NCI-H2171 treated with DMSO at 0.1 percent for 48 hours (cell line): ENCODE measurements at regions not wholly inside any gene's neighbourhood (a gene's known extent, or its start where the extent isn't known, plus 50 kb on each side); places are given as distances from the start of the nearest gene placed in this dataset.
"Not testable (repeated sequence)": the region's sequence is repeated elsewhere in the genome, so short reads cannot be mapped to it uniquely, and the experiment has no call there.

Experiments used
- DNase-seq: peaks from one replicate; lab custom pipeline; 2025; lab: John Stamatoyannopoulos, UW

DNA sequence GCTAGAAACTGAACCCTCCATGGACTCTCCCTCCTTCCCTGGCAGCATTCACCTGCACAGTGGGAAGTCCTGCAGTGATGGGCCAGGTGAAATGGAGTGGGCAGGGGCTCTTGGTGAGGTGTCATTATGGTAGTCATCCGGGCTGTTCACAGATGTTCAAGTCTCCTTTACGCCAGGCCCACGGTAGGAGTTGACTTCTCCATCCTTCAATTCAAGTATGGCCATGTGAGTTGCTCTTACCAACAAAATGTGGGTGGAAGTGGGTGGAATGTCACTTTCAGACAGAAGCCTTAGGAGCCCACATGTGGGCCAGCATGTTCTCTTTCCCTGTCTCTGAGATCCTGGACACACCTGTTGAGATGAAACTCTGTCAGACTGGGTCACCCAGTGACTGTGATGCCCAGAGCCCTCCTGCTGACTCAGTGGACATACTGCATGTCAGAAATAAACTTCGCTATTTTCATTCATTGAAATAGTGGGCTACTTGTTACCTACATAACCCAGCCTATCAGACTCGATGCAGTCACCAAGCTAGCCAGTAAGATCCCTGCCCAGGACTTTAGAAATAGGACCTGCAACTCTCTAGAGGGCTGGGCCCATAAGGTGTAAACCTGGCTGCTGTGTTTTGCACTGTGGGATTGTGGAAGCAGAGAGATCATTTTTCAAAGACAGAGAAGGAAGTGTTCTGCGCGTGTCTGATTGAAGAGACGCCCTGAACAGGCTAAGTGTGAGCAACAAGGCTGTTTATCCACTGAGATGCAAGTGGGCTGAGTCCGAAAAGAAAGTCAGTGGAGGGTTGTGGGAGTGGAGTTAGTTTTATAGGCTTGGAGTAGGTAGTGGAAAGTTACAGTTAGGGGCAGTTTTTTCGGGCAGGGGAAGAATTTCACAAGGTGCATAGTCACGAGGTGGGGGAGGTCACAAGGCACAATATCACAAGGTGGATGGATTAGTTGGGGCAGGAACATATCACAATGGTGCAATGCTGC, 174.4 kb downstream of the TRIM43 start:
- peak; percentile 1 for DNase-seq

DNA sequence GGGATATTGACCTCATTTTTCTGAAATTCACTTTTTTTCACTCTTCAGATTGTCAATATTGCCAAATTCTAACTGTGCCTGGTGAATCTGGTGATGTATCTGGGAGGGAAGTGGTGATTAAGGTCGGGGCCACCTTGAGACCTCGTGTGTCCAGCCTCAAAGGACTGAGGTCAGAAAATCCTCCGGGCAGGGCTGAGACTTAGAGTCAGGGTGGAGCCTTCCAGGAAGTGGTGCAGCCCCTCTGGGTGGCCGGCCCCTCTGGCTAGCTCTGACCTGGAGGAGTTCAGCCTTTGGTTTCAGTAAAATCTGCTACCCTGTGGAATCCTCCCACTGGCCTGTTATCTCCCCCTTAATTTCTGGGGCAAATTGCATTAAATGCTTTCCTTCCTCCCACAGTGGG, 175.7 kb downstream of the TRIM43 start:
- not testable (repeated sequence) for DNase-seq

DNA sequence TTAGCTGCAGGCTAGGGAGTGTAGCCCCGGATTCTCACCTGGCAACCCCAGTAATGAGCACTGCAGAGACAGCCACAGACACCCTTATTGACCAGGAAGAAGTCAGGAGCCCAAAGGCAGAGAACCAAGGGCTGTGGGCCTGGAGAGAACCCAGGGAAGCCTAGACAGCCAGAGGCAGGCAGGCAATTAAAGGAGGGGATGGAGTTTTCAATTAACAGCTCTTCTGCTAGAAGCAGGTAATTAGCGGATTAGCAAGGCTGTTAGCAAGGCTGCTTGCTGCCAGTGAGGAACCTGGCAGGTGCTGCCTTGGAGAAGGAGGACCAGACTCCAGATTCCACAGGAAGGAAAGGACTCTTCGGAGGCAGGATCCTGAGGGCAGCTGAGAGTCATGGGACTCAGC, 176.1 kb downstream of the TRIM43 start:
- DNase-seq, result not testable (repeated sequence)

DNA sequence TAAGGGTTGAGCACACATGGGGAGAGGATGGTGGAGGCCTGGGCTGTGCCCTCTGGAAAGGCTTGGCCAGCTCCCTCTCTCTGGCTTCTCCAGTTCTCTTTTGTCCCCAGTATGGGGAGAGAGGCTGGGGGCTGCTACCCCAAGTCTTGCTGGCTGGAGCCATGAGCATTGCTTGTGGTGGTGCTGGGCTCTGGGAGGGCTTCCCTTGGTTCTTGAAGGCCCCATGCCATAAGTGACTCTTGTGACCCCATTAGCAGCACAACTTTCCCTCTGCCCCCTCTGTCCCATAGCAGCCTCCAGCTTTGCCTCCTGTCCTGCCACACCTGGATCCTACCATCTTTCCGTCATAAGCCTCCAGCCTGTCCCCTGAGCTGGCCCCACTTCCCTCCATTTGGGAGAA, 177.5 kb downstream of the TRIM43 start:
- not testable (repeated sequence) for DNase-seq

DNA sequence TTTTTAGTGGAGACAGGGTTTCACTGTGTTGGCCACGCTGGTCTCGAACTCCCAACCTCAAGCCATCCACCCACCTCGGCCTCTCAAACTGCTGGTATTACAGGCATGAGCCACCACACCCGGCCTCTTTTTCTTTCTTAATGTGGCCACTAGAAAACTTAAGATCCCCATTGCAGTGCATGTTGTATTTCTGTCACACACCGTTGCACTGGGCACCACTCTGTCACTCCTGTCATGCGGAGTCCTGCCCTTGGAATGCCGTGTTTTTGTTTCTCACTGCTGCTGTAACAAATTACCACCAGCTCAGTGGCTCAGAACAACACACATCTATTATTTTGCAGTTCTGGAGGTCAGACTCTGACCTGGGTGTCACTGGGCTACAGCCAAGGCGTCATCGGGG, 178.9 kb downstream of the TRIM43 start:
- not testable (repeated sequence) for DNase-seq

DNA sequence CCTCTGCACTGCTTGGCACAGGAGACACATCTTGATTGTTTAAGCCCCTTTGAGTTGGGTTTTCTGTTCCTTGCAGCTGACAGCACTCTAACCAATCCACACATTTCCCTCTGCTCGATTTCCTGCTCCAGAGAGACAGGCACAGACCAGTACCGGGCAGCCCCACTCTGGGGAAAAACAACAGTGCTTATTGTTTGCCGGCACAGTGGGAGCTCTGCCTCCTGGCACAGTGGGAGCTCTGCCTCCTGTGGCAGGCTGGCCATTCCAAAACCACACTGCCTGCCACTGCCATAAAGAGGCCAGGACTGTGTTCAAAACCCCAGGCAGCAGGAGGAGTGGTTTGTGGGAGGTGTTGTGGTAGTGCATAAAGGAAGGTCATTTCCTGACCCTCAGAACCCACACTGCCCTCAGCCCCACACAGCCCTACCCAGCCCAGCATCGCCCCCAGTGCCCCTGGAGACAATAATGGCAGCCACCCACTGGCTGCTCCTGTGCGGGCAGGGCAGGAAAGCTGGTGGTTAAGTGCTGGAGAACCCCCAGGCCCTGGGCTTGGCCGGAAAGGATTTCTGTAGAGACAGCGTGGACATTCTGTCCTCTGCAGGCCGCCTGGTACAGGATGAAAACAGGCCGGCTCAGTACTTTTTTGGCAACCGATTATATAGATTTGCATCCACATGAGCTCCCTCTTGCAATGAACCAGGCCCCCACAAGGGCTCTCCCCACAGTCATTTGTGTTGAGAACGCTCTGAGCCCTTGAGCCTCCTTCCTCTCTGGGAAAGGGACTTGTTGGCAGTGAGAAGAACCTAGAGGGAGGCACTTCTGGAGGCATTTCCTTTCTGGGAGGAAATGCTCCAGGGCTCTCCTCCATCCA, 182.8 kb downstream of the TRIM43 start:
- not testable (repeated sequence) for DNase-seq

DNA sequence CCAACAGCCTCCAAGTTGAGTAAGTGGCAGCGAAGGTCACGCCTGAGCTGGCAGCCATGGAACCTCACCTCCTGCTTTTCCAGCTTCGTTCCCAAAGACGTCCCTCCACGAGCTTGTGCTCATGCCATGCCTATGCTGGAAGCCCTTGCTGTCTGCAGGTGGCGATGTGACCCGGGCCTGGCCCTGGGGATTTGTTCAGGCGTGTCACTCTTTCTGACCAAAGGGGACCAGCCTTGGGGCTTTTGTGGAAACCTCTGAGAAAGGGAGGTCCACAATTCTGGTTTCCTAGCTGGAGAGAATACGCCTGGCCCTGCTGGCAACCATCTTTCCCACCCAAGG, 183.4 kb downstream of the TRIM43 start:
- not testable (repeated sequence) for DNase-seq
